GM20000 (cell line): ENCODE measurements at regions not wholly inside any gene's neighbourhood (a gene's known extent, or its start where the extent isn't known, plus 50 kb on each side); places are given as distances from the start of the nearest gene placed in this dataset.

Experiments
- DNase-seq: peaks from one replicate; pipeline ENCODE4 v3.0.0; 2012; ENCODE audit warnings: low spot score
- CTCF ChIP-seq: IDR thresholded peaks from 2 replicates; pipeline ENCODE4 v1.5.1; 2012; ENCODE audit warnings: mild to moderate bottlenecking, control low read depth; ENCODE audit errors: extremely low read depth, missing control alignments

- TF ChIP-seq CTCF = no peak
- DNase-seq = no peak
Measured at GRCh38 chr9:38185647-38186403, 116.8 kb upstream of the SHB start.

GRCh38 chr9:38183994-38184568, 115.1 kb upstream of the SHB start:
- DNase-seq = no peak

GRCh38 chr9:38182321-38182720, 113.3 kb upstream of the SHB start:
- no peak for TF ChIP-seq CTCF
- DNase-seq = no peak

More at GRCh38 chr9:38183994-38184568, 115.1 kb upstream of the SHB start:
- no peak for TF ChIP-seq CTCF

GRCh38 chr9:38181866-38182265, 112.8 kb upstream of the SHB start:
- no peak for TF ChIP-seq CTCF

GRCh38 chr9:38181232-38181631, 112.2 kb upstream of the SHB start:
- no peak for TF ChIP-seq CTCF
- no peak for DNase-seq

More at GRCh38 chr9:38181866-38182265, 112.8 kb upstream of the SHB start:
- DNase-seq = no peak

GRCh38 chr9:38180656-38181055, 111.6 kb upstream of the SHB start:
- no peak for TF ChIP-seq CTCF
- no peak for DNase-seq

GRCh38 chr9:38179965-38180364, 110.9 kb upstream of the SHB start:
- no peak for TF ChIP-seq CTCF
- DNase-seq = no peak
